IMR-90 (cell line): ENCODE measurements at regions not wholly inside any gene's neighbourhood (a gene's known extent, or its start where the extent isn't known, plus 50 kb on each side); places are given as distances from the start of the nearest gene placed in this dataset.

Experiments
- ATAC-seq: fragments of 200-7000 bp; cut with Tn5 transposase; 2 replicates; pipeline ENCODE4 v1.9.1; 2020; ENCODE audit warnings: low read depth, mild to moderate bottlenecking, moderate library complexity
- BruUV-seq: library from RNA; stranded (reverse); fragments of 400-500 nt; replicated peaks from 2 replicates; lab custom pipeline; 2021; lab: Mats Ljungman, UMichigan
- CTCF ChIA-PET: fragments of 300-600 bp; formaldehyde crosslinking; extraction: SDS; loops from one replicate; lab custom pipeline; 2021; ENCODE audit warnings: antibody characterized with exemption; lab: Yijun Ruan, JAX
- POLR2A ChIA-PET: fragments of 300-600 bp; sonication (Branson Sonifier 250); formaldehyde crosslinking; loops from one replicate; lab custom pipeline; 2022; ENCODE audit warnings: antibody characterized with exemption; ENCODE audit not compliant: unreplicated experiment; lab: Charles Lee
- DNase-seq: peaks from one replicate; pipeline ENCODE4 v3.0.0; 2013
- H2AFZ ChIP-seq: replicated peaks from 2 replicates; pipeline ENCODE3; 2013; ENCODE audit warnings: low read length, mild to moderate bottlenecking; ENCODE audit not compliant: poor library complexity
- H2AK5ac ChIP-seq: 2 replicates; pipeline ENCODE4 v1.6.1; 2013; ENCODE audit warnings: low read depth, low read length, inconsistent platforms
- H2AK9ac ChIP-seq: replicated peaks from 2 replicates; pipeline ENCODE3; 2013; ENCODE audit warnings: mild to moderate bottlenecking, low read depth, low read length, moderate library complexity; ENCODE audit not compliant: poor library complexity
- H2BK120ac ChIP-seq: 2 replicates; pipeline ENCODE4 v1.6.1; 2013; ENCODE audit warnings: low read depth, low read length, inconsistent platforms
- H2BK15ac ChIP-seq: 3 replicates; pipeline ENCODE4 v1.6.1; 2013; ENCODE audit warnings: low read depth, low read length, inconsistent platforms
- H2BK20ac ChIP-seq: 2 replicates; pipeline ENCODE4 v1.6.1; 2013; ENCODE audit warnings: low read depth, mild to moderate bottlenecking, inconsistent platforms, low read length, moderate library complexity
- H2BK5ac ChIP-seq: 2 replicates; pipeline ENCODE4 v1.6.1; 2013; ENCODE audit warnings: mild to moderate bottlenecking, low read depth, low read length, inconsistent platforms; ENCODE audit not compliant: poor library complexity, severe bottlenecking
- H3K14ac ChIP-seq: replicated peaks from 2 replicates; pipeline ENCODE4 v1.6.1; 2013; ENCODE audit warnings: low read depth, low read length, inconsistent platforms
- H3K18ac ChIP-seq: 2 replicates; pipeline ENCODE4 v1.6.1; 2013; ENCODE audit warnings: low read depth, low read length, control low read depth
- H3K23ac ChIP-seq: 2 replicates; pipeline ENCODE4 v1.6.1; 2013; ENCODE audit warnings: low read depth, low read length, inconsistent platforms
- H3K27ac ChIP-seq: 2 replicates; pipeline ENCODE4 v1.5.1; 2013; ENCODE audit warnings: mild to moderate bottlenecking, control low read depth, low read length; ENCODE audit not compliant: insufficient read depth
- H3K27me3 ChIP-seq: 2 replicates; pipeline ENCODE4 v1.6.1; 2013; ENCODE audit warnings: low read length; ENCODE audit not compliant: control insufficient read depth, insufficient read depth
- H3K36me3 ChIP-seq: 2 replicates; pipeline ENCODE4 v1.6.1; 2013; ENCODE audit warnings: low read length, mixed read lengths; ENCODE audit not compliant: control insufficient read depth, insufficient read depth
- H3K4ac ChIP-seq: 2 replicates; pipeline ENCODE4 v1.6.1; 2013; ENCODE audit warnings: low read depth, low read length, inconsistent platforms
- H3K4me1 ChIP-seq: 2 replicates; pipeline ENCODE4 v1.6.1; 2013; ENCODE audit warnings: low read length, mixed read lengths; ENCODE audit not compliant: control insufficient read depth, insufficient read depth
- H3K4me2 ChIP-seq: 2 replicates; pipeline ENCODE4 v1.6.1; 2013; ENCODE audit warnings: low read depth, mild to moderate bottlenecking, control low read depth, low read length, moderate library complexity
- H3K4me3 ChIP-seq: 2 replicates; pipeline ENCODE4 v1.5.1; 2013; ENCODE audit warnings: low read depth, mild to moderate bottlenecking, control low read depth, low read length, moderate library complexity; ENCODE audit not compliant: insufficient read depth
- H3K56ac ChIP-seq: 2 replicates; pipeline ENCODE4 v1.6.1; 2013; ENCODE audit warnings: low read length, inconsistent platforms; ENCODE audit not compliant: insufficient read depth; ENCODE audit errors: extremely low read depth
- H3K79me1 ChIP-seq, 2 experiments: 2 replicates each; pipeline ENCODE4 v1.6.1; 2013; ENCODE audit warnings: low read length in 2 of 2, inconsistent platforms in 1 of 2, low read depth in 1 of 2
- H3K9ac ChIP-seq: 2 replicates; pipeline ENCODE4 v1.6.1; 2013; ENCODE audit warnings: low read depth, low read length, control low read depth
- H3K9me1 ChIP-seq: 2 replicates; pipeline ENCODE4 v1.6.1; 2013; ENCODE audit warnings: low read length, inconsistent platforms; ENCODE audit not compliant: insufficient read depth
- H3K9me3 ChIP-seq: 2 replicates; pipeline ENCODE4 v1.6.1; 2013; ENCODE audit warnings: low read length; ENCODE audit not compliant: control insufficient read depth, insufficient read depth
- H4K20me1 ChIP-seq: 2 replicates; pipeline ENCODE4 v1.6.1; 2013; ENCODE audit warnings: low read length, inconsistent platforms; ENCODE audit not compliant: insufficient read depth
- H4K5ac ChIP-seq: 2 replicates; pipeline ENCODE4 v1.6.1; 2013; ENCODE audit warnings: mild to moderate bottlenecking, low read depth, low read length, control low read depth
- H4K8ac ChIP-seq, 2 experiments: 2 replicates each; pipeline ENCODE4 v1.6.1; 2013; ENCODE audit warnings: low read depth in 2 of 2, low read length in 2 of 2, control low read depth in 1 of 2, inconsistent platforms in 1 of 2
- H4K91ac ChIP-seq: 2 replicates; pipeline ENCODE4 v1.6.1; 2013; ENCODE audit warnings: low read depth, low read length, inconsistent platforms; ENCODE audit not compliant: insufficient read depth
- BHLHE40 ChIP-seq: fragments of 150-350 bp; IDR thresholded peaks from 2 replicates; pipeline ENCODE4 v1.6.1; 2016; ENCODE audit warnings: mild to moderate bottlenecking, low read depth, low read length
- CHD1 ChIP-seq: IDR thresholded peaks from 2 replicates; pipeline ENCODE4 v1.6.1; 2012; ENCODE audit warnings: low read depth, low read length, improper control_type of control experiment
- FOS ChIP-seq: fragments of 150-350 bp; IDR thresholded peaks from 2 replicates; pipeline ENCODE4 v1.6.1; 2016; ENCODE audit warnings: low read depth, low read length
- MAFK ChIP-seq: IDR thresholded peaks from 2 replicates; pipeline ENCODE4 v1.6.1; 2012; ENCODE audit warnings: low read depth, low read length, improper control_type of control experiment
- MAZ ChIP-seq: IDR thresholded peaks from 2 replicates; pipeline ENCODE4 v1.6.1; 2012; ENCODE audit warnings: low read depth, mild to moderate bottlenecking, low read length, improper control_type of control experiment, moderate library complexity, borderline replicate concordance
- POLR2A ChIP-seq: IDR thresholded peaks from 2 replicates; pipeline ENCODE4 v1.6.1; 2012; ENCODE audit warnings: mild to moderate bottlenecking, low read depth, low read length
- RAD21 ChIP-seq: IDR thresholded peaks from 2 replicates; pipeline ENCODE4 v1.6.1; 2012; ENCODE audit warnings: low read length, improper control_type of control experiment
- SMC3 ChIP-seq: fragments of 150-350 bp; IDR thresholded peaks from 2 replicates; pipeline ENCODE4 v1.6.1; 2016; ENCODE audit warnings: low read depth, mild to moderate bottlenecking, antibody characterized with exemption, low read length, moderate library complexity
- WGBS, 2 experiments: methylation state at CpG; one replicate each; pipeline versions ENCODE4 v1.1.5 to v1.1.7; 2013; ENCODE audit warnings: missing lambda C conversion rate in 2 of 2; ENCODE audit not compliant: insufficient read length in 1 of 2; ENCODE audit errors: extremely low coverage in 2 of 2; 5-methylcytosine and 5-hydroxymethylcytosine counted together
- dilution Hi-C: fragments of 300-500 bp; cut with HindIII; formaldehyde crosslinking; loops from one replicate; pipeline ENCODE4 v1.14.3; 2018; ENCODE audit warnings: low sequenced_read_pairs; ENCODE audit not compliant: unreplicated experiment
- in situ Hi-C: fragments of 300-500 bp; cut with MboI; formaldehyde crosslinking; loops from 3 replicates; pipeline ENCODE4 v1.14.3; 2019; ENCODE audit warnings: low sequenced_read_pairs, inconsistent platforms, mixed read lengths
- intact Hi-C: fragments of 100-400 bp; cut with micrococcal nuclease; formaldehyde crosslinking; loops from 2 replicates; pipeline ENCODE4 v1.10.0; 2022
- TF ChIP-seq, protein P1 (sequence below): conservative IDR thresholded peaks from 2 replicates; pipeline ENCODE4 v1.5.1; 2012; ENCODE audit warnings: mild to moderate bottlenecking, low read depth, low read length, improper control_type of control experiment

DNA sequence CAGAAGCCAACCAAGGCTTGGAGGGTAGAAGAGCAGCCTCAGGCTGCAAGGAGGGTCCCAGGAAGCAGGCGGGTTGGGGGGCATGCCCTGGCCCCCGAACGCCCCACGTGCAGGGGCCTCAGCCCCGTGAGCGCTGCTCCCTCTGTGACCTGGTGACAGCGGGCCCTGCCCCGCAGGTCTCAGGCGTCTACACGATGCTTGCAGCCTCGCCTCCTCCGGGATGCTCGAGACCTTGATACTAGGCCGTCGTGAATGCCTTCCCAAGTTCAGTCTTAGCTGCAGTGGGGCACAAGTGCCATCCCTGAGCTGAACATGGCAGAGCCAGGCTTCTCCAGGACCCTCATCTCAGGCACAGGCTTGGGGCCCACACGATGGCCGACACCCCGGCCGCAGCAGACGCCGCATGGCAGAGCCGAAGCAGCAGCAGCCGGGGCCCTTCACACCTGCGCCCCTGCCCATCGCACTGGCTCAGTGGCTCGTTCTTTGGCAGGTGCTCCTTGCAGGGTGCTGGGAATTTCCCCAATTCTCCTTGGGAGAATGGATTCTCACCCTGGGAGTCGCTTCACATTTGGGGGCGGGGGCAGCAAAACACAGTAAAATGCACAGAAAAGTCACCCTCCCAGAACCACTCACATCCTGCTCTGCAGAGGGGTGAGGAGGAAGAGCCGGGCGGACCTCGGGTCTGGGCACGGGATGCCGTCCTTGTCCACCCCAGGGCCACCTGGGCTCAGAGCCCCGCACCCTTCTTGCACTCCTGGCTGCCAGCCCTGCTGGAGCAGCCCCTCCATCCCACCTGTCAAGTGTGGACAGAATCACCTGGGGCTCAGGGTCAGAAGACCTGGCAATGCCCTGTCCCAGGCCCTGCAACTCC is 161.8 kb downstream of the DLL1 start:
- Histone ChIP-seq H2BK120ac (no peak overlapping the region), H3K9me3 (peaks cover 37% of the 10 kb centered on the region), H3K9me1 (no peaks in the 10 kb centered on the region), H2BK5ac (no peak overlapping the region), H3K4me1 (no peaks in the 10 kb centered on the region), H4K5ac (no peak overlapping the region), H2AK5ac (no peak overlapping the region), H3K27me3 (no peaks in the 10 kb centered on the region), H3K27ac (no peak overlapping the region), H3K79me1 (no peaks in the 10 kb centered on the region), H3K18ac (no peak overlapping the region), H4K91ac (no peak overlapping the region), H3K9ac (no peak overlapping the region), H3K14ac (no peak overlapping the region), H2BK20ac (no peak overlapping the region), H2AK9ac (no peak overlapping the region), H3K4me2 (no peak overlapping the region), H2AFZ (no peak overlapping the region), H3K23ac (no peak overlapping the region), H2BK15ac (no peak overlapping the region), H4K20me1 (no peaks in the 10 kb centered on the region), H3K4ac (no peak overlapping the region), H3K4me3 (no peak overlapping the region), H4K8ac (no peak overlapping the region), H3K56ac (no peak overlapping the region), H3K36me3 (no peaks in the 10 kb centered on the region)
- intact Hi-C loops (no loop called here), in situ Hi-C loops (no loop called here), dilution Hi-C loops (no loop called here)
- ATAC-seq (no peak), DNase-seq (no peak)
- CTCF ChIA-PET, result no interaction called here
- no TSS peak for BruUV-seq
- POLR2A ChIA-PET, result no interaction called here
- WGBS, 2 experiments, result 72% methylated on average over 23 of the region's 34 CpGs; no CpG with 5 or more reads in 1 of the 2 experiments
- TF ChIP-seq, protein P1, sequence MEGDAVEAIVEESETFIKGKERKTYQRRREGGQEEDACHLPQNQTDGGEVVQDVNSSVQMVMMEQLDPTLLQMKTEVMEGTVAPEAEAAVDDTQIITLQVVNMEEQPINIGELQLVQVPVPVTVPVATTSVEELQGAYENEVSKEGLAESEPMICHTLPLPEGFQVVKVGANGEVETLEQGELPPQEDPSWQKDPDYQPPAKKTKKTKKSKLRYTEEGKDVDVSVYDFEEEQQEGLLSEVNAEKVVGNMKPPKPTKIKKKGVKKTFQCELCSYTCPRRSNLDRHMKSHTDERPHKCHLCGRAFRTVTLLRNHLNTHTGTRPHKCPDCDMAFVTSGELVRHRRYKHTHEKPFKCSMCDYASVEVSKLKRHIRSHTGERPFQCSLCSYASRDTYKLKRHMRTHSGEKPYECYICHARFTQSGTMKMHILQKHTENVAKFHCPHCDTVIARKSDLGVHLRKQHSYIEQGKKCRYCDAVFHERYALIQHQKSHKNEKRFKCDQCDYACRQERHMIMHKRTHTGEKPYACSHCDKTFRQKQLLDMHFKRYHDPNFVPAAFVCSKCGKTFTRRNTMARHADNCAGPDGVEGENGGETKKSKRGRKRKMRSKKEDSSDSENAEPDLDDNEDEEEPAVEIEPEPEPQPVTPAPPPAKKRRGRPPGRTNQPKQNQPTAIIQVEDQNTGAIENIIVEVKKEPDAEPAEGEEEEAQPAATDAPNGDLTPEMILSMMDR, result no peak
- TF ChIP-seq MAFK (no peak), BHLHE40 (no peak), SMC3 (no peak), RAD21 (no peak), POLR2A (no peak), MAZ (no peak), FOS (no peak), CHD1 (no peak)
